GM23338 (cell line): ENCODE measurements at regions not wholly inside any gene's neighbourhood (a gene's known extent, or its start where the extent isn't known, plus 50 kb on each side); places are given as distances from the start of the nearest gene placed in this dataset.

Experiments used
- ATAC-seq: fragments of 200-7000 bp; cut with Tn5 transposase; 3 replicates; pipeline ENCODE4 v1.9.1; 2020
- DNase-seq: peaks from one replicate; pipeline ENCODE4 v3.0.0-alpha.2; 2015; ENCODE audit warnings: low spot score
- H2AFZ ChIP-seq: fragments of 200-600 bp; sonication (generic); 2 replicates; pipeline ENCODE4 v1.8.0; 2016; ENCODE audit warnings: antibody characterized with exemption, mild to moderate bottlenecking, moderate library complexity
- H3F3A ChIP-seq: fragments of 200-600 bp; sonication (generic); replicated peaks from 2 replicates; pipeline ENCODE4 v1.8.0; 2017; ENCODE audit warnings: antibody characterized with exemption, mixed run types, low read depth
- H3K27ac ChIP-seq: fragments of 200-600 bp; sonication (generic); 2 replicates; pipeline ENCODE4 v1.6.1; 2016; ENCODE audit warnings: low read depth
- H3K27me3 ChIP-seq: fragments of 200-600 bp; sonication (generic); 2 replicates; pipeline ENCODE4 v1.8.0; 2016; ENCODE audit warnings: mild to moderate bottlenecking, mixed run types, moderate library complexity; ENCODE audit not compliant: insufficient read depth
- H3K36me3 ChIP-seq: fragments of 200-600 bp; sonication (generic); 2 replicates; pipeline ENCODE4 v1.8.0; 2016; ENCODE audit warnings: mild to moderate bottlenecking; ENCODE audit not compliant: insufficient read depth
- H3K4me1 ChIP-seq: fragments of 200-600 bp; sonication (generic); 2 replicates; pipeline ENCODE4 v1.8.0; 2016; ENCODE audit warnings: mild to moderate bottlenecking, moderate library complexity; ENCODE audit not compliant: insufficient read depth
- H3K4me2 ChIP-seq: fragments of 200-600 bp; sonication (generic); 2 replicates; pipeline ENCODE4 v1.7.1; 2017; ENCODE audit warnings: mixed run types
- H3K4me3 ChIP-seq: fragments of 200-600 bp; sonication (generic); 2 replicates; pipeline ENCODE4 v1.6.1; 2016; ENCODE audit warnings: mixed run types
- H3K79me2 ChIP-seq: fragments of 200-600 bp; sonication (generic); replicated peaks from 2 replicates; pipeline ENCODE4 v1.8.0; 2017; ENCODE audit warnings: mild to moderate bottlenecking; ENCODE audit not compliant: insufficient read depth
- H3K9me2 ChIP-seq: fragments of 200-600 bp; sonication (generic); 2 replicates; pipeline ENCODE4 v1.8.0; 2017; ENCODE audit not compliant: insufficient read depth
- H4K20me1 ChIP-seq: fragments of 200-600 bp; sonication (generic); replicated peaks from 2 replicates; pipeline ENCODE4 v1.8.0; 2017; ENCODE audit warnings: mild to moderate bottlenecking; ENCODE audit not compliant: insufficient read depth
- H3K27ac Mint-ChIP-seq: 2 replicates; pipeline ENCODE4 v1.8.0; 2020; ENCODE audit warnings: inconsistent platforms, mild to moderate bottlenecking, moderate library complexity, mixed read lengths
- H3K27me3 Mint-ChIP-seq: 3 replicates; pipeline ENCODE4 v1.8.0; 2022; ENCODE audit warnings: low read depth, mild to moderate bottlenecking, moderate library complexity, mixed read lengths, inconsistent platforms; ENCODE audit not compliant: insufficient read depth, poor library complexity
- H3K36me3 Mint-ChIP-seq: 3 replicates; pipeline ENCODE4 v1.8.0; 2021; ENCODE audit warnings: low read depth, mild to moderate bottlenecking, inconsistent platforms, moderate library complexity, mixed read lengths
- H3K4me1 Mint-ChIP-seq: 3 replicates; pipeline ENCODE4 v1.8.0; 2020; ENCODE audit warnings: mild to moderate bottlenecking, inconsistent platforms, mixed read lengths
- H3K4me3 Mint-ChIP-seq: 3 replicates; pipeline ENCODE4 v1.8.0; 2021; ENCODE audit warnings: moderate library complexity, mild to moderate bottlenecking, inconsistent platforms, mixed read lengths
- H3K9me3 Mint-ChIP-seq: 3 replicates; pipeline ENCODE4 v1.8.0; 2020; ENCODE audit warnings: moderate library complexity, mild to moderate bottlenecking, inconsistent platforms, mixed read lengths
- CREB1 ChIP-seq: fragments of 250-450 bp; sonication (Bioruptor Pico); IDR thresholded peaks from 2 replicates; pipeline ENCODE4 v1.5.0; 2020; ENCODE audit warnings: low read depth, mild to moderate bottlenecking, moderate library complexity
- EZH2 ChIP-seq: fragments of 200-600 bp; sonication (generic); IDR thresholded peaks from one replicate; pipeline ENCODE4 v1.8.0; 2017; ENCODE audit warnings: antibody characterized with exemption, mild to moderate bottlenecking, low read depth; ENCODE audit not compliant: unreplicated experiment
- EZH2phosphoT487 ChIP-seq: fragments of 200-600 bp; sonication (generic); IDR thresholded peaks from one replicate; pipeline ENCODE4 v1.8.1; 2018; ENCODE audit warnings: antibody characterized with exemption; ENCODE audit not compliant: unreplicated experiment
- JUNB ChIP-seq: IDR thresholded peaks from one replicate; pipeline ENCODE4 v1.6.1; 2016; ENCODE audit warnings: antibody characterized with exemption; ENCODE audit not compliant: unreplicated experiment
- NANOG ChIP-seq: IDR thresholded peaks from 2 replicates; pipeline ENCODE4 v1.6.1; 2016; ENCODE audit warnings: antibody characterized with exemption, borderline replicate concordance
- POLR2AphosphoS5 ChIP-seq: IDR thresholded peaks from 2 replicates; pipeline ENCODE4 v1.6.1; 2016; ENCODE audit warnings: antibody characterized with exemption, low read depth
- STAT1 ChIP-seq: IDR thresholded peaks from one replicate; pipeline ENCODE4 v1.6.1; 2016; ENCODE audit warnings: antibody characterized with exemption; ENCODE audit not compliant: unreplicated experiment
- ZNF114 ChIP-seq: fragments of 250-450 bp; sonication (Bioruptor Pico); IDR thresholded peaks from 2 replicates; pipeline ENCODE4 v1.5.0; 2020; ENCODE audit warnings: mild to moderate bottlenecking, moderate library complexity
- ZNF331 ChIP-seq: fragments of 250-450 bp; sonication (Bioruptor Pico); IDR thresholded peaks from 2 replicates; pipeline ENCODE4 v1.5.0; 2020; ENCODE audit warnings: low read depth, mild to moderate bottlenecking, moderate library complexity
- TF ChIP-seq, protein P1 (sequence below): fragments of 250-450 bp; sonication (Bioruptor Pico); IDR thresholded peaks from 2 replicates; pipeline ENCODE4 v1.5.0; 2020; ENCODE audit warnings: mild to moderate bottlenecking, moderate library complexity
- TF ChIP-seq, protein P2 (sequence below): IDR thresholded peaks from one replicate; pipeline ENCODE4 v1.6.1; 2018; ENCODE audit warnings: antibody characterized with exemption; ENCODE audit not compliant: unreplicated experiment
- TF ChIP-seq, protein P3 (sequence below): IDR thresholded peaks from 2 replicates; pipeline ENCODE4 v1.6.1; 2016; ENCODE audit warnings: antibody characterized with exemption
- TF ChIP-seq, protein P4 (sequence below), 2 experiments: fragments of 200-600 bp in 1 of 2; sonication (generic) in 1 of 2; conservative IDR thresholded peaks; 2 replicates each; pipeline versions ENCODE4 v1.5.1 to v1.6.1; 2016 to 2017; ENCODE audit warnings: antibody characterized with exemption in 2 of 2, low read depth in 2 of 2, mild to moderate bottlenecking in 2 of 2, moderate library complexity in 1 of 2

DNA sequence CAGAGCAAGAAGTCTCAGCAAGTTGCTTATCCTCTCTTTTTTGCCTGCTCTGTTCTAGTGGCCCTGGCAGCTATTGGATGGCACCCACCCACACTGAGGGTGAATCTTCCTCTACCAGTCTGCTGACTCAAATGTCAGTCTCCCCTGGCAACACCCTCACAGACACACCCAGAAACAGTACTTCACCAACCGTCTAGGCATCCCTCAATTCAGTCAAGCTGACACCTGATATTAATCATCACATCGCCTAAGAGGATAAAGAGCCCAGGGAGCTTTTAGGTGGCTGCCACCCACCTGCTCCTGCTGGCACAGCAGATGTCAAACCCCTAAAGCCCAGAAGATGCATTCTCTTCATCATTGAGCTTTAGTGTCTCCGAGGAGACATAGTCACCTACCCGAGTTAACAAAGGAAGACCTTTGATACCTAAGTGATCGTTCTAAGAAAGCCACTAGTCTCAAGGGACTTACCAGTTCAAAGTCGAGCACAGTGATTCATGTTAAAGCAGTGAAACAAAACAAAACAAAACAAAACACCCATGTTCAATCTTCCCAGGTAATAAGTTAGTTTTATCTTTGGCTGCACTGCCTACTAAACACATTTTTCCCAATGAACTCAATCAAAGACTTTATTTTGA lies 97.7 kb upstream of the KCNQ5 start:
- Histone ChIP-seq H3K4me3 (no peak overlapping the region), H3K27ac (no peak overlapping the region), H3K4me2 (no peak overlapping the region), H4K20me1 (no peaks in the 10 kb centered on the region), H3K9me2 (no peaks in the 10 kb centered on the region), H3K4me1 (no peaks in the 10 kb centered on the region), H3K27me3 (no peaks in the 10 kb centered on the region), H2AFZ (no peak overlapping the region), H3F3A (no peaks in the 10 kb centered on the region), H3K36me3 (no peaks in the 10 kb centered on the region), H3K79me2 (no peaks in the 10 kb centered on the region)
- DNase-seq = no peak
- Mint-ChIP-seq H3K27me3 (no peaks in the 10 kb centered on the region), H3K9me3 (no peaks in the 10 kb centered on the region), H3K36me3 (no peaks in the 10 kb centered on the region), H3K4me1 (no peaks in the 10 kb centered on the region; the same call in 2 of the 3 replicates), H3K27ac (no peak overlapping the region), H3K4me3 (no peak overlapping the region)
- no peak for ATAC-seq
- TF ChIP-seq, protein P1, sequence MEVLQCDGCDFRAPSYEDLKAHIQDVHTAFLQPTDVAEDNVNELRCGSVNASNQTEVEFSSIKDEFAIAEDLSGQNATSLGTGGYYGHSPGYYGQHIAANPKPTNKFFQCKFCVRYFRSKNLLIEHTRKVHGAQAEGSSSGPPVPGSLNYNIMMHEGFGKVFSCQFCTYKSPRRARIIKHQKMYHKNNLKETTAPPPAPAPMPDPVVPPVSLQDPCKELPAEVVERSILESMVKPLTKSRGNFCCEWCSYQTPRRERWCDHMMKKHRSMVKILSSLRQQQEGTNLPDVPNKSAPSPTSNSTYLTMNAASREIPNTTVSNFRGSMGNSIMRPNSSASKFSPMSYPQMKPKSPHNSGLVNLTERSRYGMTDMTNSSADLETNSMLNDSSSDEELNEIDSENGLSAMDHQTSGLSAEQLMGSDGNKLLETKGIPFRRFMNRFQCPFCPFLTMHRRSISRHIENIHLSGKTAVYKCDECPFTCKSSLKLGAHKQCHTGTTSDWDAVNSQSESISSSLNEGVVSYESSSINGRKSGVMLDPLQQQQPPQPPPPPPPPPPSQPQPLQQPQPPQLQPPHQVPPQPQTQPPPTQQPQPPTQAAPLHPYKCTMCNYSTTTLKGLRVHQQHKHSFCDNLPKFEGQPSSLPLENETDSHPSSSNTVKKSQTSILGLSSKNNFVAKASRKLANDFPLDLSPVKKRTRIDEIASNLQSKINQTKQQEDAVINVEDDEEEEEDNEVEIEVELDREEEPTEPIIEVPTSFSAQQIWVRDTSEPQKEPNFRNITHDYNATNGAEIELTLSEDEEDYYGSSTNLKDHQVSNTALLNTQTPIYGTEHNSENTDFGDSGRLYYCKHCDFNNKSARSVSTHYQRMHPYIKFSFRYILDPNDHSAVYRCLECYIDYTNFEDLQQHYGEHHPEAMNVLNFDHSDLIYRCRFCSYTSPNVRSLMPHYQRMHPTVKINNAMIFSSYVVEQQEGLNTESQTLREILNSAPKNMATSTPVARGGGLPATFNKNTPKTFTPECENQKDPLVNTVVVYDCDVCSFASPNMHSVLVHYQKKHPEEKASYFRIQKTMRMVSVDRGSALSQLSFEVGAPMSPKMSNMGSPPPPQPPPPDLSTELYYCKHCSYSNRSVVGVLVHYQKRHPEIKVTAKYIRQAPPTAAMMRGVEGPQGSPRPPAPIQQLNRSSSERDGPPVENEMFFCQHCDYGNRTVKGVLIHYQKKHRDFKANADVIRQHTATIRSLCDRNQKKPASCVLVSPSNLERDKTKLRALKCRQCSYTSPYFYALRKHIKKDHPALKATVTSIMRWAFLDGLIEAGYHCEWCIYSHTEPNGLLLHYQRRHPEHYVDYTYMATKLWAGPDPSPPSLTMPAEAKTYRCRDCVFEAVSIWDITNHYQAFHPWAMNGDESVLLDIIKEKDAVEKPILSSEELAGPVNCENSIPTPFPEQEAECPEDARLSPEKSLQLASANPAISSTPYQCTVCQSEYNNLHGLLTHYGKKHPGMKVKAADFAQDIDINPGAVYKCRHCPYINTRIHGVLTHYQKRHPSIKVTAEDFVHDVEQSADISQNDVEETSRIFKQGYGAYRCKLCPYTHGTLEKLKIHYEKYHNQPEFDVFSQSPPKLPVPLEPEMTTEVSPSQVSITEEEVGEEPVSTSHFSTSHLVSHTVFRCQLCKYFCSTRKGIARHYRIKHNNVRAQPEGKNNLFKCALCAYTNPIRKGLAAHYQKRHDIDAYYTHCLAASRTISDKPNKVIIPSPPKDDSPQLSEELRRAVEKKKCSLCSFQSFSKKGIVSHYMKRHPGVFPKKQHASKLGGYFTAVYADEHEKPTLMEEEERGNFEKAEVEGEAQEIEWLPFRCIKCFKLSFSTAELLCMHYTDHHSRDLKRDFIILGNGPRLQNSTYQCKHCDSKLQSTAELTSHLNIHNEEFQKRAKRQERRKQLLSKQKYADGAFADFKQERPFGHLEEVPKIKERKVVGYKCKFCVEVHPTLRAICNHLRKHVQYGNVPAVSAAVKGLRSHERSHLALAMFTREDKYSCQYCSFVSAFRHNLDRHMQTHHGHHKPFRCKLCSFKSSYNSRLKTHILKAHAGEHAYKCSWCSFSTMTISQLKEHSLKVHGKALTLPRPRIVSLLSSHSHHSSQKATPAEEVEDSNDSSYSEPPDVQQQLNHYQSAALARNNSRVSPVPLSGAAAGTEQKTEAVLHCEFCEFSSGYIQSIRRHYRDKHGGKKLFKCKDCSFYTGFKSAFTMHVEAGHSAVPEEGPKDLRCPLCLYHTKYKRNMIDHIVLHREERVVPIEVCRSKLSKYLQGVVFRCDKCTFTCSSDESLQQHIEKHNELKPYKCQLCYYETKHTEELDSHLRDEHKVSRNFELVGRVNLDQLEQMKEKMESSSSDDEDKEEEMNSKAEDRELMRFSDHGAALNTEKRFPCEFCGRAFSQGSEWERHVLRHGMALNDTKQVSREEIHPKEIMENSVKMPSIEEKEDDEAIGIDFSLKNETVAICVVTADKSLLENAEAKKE (CRISPR knock-in tag) = no peak
- TF ChIP-seq POLR2AphosphoS5 (no peak), STAT1 (no peak), JUNB (no peak), NANOG (no peak), EZH2phosphoT487 (no peak), CREB1 (CRISPR knock-in tag) (no peak), ZNF331 (CRISPR knock-in tag) (no peak), ZNF114 (CRISPR knock-in tag) (no peak), EZH2 (no peak)
- TF ChIP-seq, protein P2, sequence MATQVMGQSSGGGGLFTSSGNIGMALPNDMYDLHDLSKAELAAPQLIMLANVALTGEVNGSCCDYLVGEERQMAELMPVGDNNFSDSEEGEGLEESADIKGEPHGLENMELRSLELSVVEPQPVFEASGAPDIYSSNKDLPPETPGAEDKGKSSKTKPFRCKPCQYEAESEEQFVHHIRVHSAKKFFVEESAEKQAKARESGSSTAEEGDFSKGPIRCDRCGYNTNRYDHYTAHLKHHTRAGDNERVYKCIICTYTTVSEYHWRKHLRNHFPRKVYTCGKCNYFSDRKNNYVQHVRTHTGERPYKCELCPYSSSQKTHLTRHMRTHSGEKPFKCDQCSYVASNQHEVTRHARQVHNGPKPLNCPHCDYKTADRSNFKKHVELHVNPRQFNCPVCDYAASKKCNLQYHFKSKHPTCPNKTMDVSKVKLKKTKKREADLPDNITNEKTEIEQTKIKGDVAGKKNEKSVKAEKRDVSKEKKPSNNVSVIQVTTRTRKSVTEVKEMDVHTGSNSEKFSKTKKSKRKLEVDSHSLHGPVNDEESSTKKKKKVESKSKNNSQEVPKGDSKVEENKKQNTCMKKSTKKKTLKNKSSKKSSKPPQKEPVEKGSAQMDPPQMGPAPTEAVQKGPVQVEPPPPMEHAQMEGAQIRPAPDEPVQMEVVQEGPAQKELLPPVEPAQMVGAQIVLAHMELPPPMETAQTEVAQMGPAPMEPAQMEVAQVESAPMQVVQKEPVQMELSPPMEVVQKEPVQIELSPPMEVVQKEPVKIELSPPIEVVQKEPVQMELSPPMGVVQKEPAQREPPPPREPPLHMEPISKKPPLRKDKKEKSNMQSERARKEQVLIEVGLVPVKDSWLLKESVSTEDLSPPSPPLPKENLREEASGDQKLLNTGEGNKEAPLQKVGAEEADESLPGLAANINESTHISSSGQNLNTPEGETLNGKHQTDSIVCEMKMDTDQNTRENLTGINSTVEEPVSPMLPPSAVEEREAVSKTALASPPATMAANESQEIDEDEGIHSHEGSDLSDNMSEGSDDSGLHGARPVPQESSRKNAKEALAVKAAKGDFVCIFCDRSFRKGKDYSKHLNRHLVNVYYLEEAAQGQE = no peak
- TF ChIP-seq, protein P3, sequence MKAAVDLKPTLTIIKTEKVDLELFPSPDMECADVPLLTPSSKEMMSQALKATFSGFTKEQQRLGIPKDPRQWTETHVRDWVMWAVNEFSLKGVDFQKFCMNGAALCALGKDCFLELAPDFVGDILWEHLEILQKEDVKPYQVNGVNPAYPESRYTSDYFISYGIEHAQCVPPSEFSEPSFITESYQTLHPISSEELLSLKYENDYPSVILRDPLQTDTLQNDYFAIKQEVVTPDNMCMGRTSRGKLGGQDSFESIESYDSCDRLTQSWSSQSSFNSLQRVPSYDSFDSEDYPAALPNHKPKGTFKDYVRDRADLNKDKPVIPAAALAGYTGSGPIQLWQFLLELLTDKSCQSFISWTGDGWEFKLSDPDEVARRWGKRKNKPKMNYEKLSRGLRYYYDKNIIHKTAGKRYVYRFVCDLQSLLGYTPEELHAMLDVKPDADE = no peak
- TF ChIP-seq, protein P4, sequence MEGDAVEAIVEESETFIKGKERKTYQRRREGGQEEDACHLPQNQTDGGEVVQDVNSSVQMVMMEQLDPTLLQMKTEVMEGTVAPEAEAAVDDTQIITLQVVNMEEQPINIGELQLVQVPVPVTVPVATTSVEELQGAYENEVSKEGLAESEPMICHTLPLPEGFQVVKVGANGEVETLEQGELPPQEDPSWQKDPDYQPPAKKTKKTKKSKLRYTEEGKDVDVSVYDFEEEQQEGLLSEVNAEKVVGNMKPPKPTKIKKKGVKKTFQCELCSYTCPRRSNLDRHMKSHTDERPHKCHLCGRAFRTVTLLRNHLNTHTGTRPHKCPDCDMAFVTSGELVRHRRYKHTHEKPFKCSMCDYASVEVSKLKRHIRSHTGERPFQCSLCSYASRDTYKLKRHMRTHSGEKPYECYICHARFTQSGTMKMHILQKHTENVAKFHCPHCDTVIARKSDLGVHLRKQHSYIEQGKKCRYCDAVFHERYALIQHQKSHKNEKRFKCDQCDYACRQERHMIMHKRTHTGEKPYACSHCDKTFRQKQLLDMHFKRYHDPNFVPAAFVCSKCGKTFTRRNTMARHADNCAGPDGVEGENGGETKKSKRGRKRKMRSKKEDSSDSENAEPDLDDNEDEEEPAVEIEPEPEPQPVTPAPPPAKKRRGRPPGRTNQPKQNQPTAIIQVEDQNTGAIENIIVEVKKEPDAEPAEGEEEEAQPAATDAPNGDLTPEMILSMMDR (conservative IDR thresholded peaks at IDR 0.05; ENCODE audit: low read depth in 2 of 2) = no peak
